ENCODE measurements at regions not wholly inside any gene's neighbourhood (a gene's known extent, or its start where the extent isn't known, plus 50 kb on each side); places are given as distances from the start of the nearest gene placed in this dataset.

- H3K4me1 ChIP-seq = peaks cover 9% of the 10 kb centered on the region in 2 donors
- no peaks in the 10 kb centered on the region for H3K27me3 ChIP-seq
- no peaks in the 10 kb centered on the region for H3K9me3 ChIP-seq
- no peak overlapping the region for H3K4me3 ChIP-seq
- intact Hi-C loops (cut with DNase I; ENCODE audit: low total_unique reads) = loop anchor here (10.0 kb wide), 1 partner anchor 84 kb away; the partner anchor contains the start of gene NEURL1B
- peak overlapping the region in 1 of 2 donors; percentile 8 for H3K27ac ChIP-seq
- H3K36me3 ChIP-seq = no peaks in the 10 kb centered on the region
- no peak for DNase-seq
- TF ChIP-seq, protein P1, sequence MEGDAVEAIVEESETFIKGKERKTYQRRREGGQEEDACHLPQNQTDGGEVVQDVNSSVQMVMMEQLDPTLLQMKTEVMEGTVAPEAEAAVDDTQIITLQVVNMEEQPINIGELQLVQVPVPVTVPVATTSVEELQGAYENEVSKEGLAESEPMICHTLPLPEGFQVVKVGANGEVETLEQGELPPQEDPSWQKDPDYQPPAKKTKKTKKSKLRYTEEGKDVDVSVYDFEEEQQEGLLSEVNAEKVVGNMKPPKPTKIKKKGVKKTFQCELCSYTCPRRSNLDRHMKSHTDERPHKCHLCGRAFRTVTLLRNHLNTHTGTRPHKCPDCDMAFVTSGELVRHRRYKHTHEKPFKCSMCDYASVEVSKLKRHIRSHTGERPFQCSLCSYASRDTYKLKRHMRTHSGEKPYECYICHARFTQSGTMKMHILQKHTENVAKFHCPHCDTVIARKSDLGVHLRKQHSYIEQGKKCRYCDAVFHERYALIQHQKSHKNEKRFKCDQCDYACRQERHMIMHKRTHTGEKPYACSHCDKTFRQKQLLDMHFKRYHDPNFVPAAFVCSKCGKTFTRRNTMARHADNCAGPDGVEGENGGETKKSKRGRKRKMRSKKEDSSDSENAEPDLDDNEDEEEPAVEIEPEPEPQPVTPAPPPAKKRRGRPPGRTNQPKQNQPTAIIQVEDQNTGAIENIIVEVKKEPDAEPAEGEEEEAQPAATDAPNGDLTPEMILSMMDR (IDR thresholded peaks at IDR 0.05) = no peak
- no peak for TF ChIP-seq POLR2A (IDR thresholded peaks at IDR 0.05)
These were observed 79.9 kb upstream of the NEURL1B start for GRCh38 chr5:172561151-172561550.

DNA sequence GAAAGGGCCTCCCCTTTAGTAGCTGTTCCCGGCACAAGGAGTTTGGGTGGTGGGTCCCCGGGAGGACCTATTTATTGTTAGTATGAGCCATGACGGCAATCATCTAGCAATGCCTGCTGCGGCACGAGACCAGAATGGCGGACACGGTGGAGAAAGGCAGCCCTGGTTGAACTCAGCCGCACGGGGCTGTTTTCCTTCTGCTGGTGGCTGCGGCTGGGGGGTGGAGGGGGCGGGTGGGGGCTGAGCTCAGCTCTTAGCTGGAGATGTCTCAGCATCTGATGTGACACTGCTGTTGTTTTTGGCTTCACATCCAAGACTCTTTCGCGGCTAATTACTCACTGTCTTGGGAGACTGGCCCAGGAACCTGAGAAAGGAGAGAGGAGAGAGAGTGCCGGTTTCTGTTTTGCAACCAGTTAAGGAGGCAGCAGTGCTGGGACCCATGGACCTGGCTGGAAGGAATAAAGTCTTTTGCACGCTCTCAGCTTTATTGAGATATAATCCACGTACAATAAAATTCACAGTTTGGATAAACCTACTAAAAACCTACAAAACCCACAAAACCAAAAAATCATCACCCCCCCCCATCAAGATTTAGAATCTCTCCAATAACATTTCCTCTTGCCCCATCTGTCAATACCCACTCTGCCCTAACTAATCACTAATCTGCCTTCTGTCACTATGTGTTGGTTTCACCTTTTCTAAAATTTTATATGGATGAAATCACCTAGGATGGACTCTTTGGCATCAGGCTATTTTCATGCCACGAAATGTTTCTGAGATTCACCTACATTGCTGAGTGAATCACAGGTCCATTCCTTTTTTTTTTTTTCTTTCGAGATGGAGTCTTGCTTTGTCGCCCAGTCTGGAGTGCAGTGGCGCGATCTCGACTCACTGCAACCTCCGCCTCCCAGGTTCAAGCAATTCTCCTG, 81.8 kb upstream of the NEURL1B start:
- peaks cover 9 to 11% of the 10 kb centered on the region in 2 donors for H3K4me1 ChIP-seq
- no peaks in the 10 kb centered on the region for H3K36me3 ChIP-seq
- peak overlapping the region in 1 of 2 donors; percentile 21 for H3K4me3 ChIP-seq
- peak; percentile 86 to 92 for DNase-seq
- no peaks in the 10 kb centered on the region for H3K27me3 ChIP-seq
- peak overlapping the region; percentile 85 to 89 for H3K27ac ChIP-seq
- TF ChIP-seq, protein P1 (IDR thresholded peaks at IDR 0.05) = no peak
- TF ChIP-seq POLR2A (IDR thresholded peaks at IDR 0.05) = no peak
- H3K9me3 ChIP-seq = no peaks in the 10 kb centered on the region
- intact Hi-C loops (cut with DNase I; ENCODE audit: low total_unique reads) = no loop called here

- Histone ChIP-seq H3K4me1 (peaks cover 9 to 11% of the 10 kb centered on the region in 2 donors), H3K27me3 (no peaks in the 10 kb centered on the region), H3K27ac (peak overlapping the region; percentile 85 to 89), H3K36me3 (no peaks in the 10 kb centered on the region), H3K4me3 (peak overlapping the region in 1 of 2 donors; percentile 21), H3K9me3 (no peaks in the 10 kb centered on the region)
- intact Hi-C loops (cut with DNase I; ENCODE audit: low total_unique reads) = no loop called here
- no peak for DNase-seq
- TF ChIP-seq, protein P1 (IDR thresholded peaks at IDR 0.05) = no peak
- no peak for TF ChIP-seq POLR2A (IDR thresholded peaks at IDR 0.05)
These were observed 82.7 kb upstream of the NEURL1B start for GRCh38 chr5:172558076-172558976.

DNA sequence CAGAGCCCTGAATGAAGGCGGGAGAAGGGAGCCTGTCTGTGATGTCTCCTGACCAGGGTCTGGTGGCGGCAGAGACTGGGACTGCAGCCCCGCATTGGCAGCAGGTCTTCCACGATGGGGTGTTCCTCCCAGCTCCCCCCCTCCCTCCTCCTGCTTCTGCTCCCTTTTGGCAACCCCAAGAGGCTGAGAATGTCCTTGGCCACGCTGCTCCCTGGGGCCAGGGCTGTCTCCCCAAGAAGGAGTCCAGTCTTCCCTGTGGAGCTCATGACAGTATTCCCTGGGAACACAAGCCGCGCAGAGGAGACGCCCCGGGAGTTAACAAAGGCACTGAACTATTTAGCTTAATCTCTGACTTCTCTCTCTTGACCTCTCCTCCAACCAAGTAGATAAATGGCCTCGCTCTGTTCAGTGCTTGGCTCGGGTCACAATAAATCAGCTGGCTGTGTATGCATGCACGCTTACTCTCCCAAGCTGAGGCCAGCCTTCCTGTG, 84.0 kb upstream of the NEURL1B start:
- Histone ChIP-seq H3K36me3 (no peaks in the 10 kb centered on the region), H3K27ac (peak overlapping the region; percentile 85 to 89), H3K4me3 (no peak overlapping the region), H3K27me3 (no peaks in the 10 kb centered on the region), H3K4me1 (peaks cover 9 to 11% of the 10 kb centered on the region in 2 donors), H3K9me3 (no peaks in the 10 kb centered on the region)
- DNase-seq = peak; percentile 70 to 73
- TF ChIP-seq, protein P1 (IDR thresholded peaks at IDR 0.05) = no peak
- no peak for TF ChIP-seq POLR2A (IDR thresholded peaks at IDR 0.05)
- intact Hi-C loops (cut with DNase I; ENCODE audit: low total_unique reads) = no loop called here
